Transverse colon (tissue), 4 donors: ENCODE measurements at regions not wholly inside any gene's neighbourhood (a gene's known extent, or its start where the extent isn't known, plus 50 kb on each side); places are given as distances from the start of the nearest gene placed in this dataset.

Experiments
- CTCF ChIP-seq, 5 experiments: fragments of 200-600 bp in 3 of 5; fragments of 450-650 bp in 2 of 5; sonication (generic) in 3 of 5; IDR thresholded peaks; 1 replicate in 2 of 5; 2 replicates in 3 of 5; pipeline ENCODE4 v1.5.1; 2016 to 2017; ENCODE audit warnings: antibody characterized with exemption in 5 of 5, inconsistent platforms in 3 of 5, mild to moderate bottlenecking in 2 of 5, moderate library complexity in 1 of 5
- EP300 ChIP-seq: sonication (generic); formaldehyde crosslinking; IDR thresholded peaks from one replicate; pipeline ENCODE4 v1.6.1; 2017; ENCODE audit warnings: antibody characterized with exemption, low read depth
- POLR2A ChIP-seq: fragments of 450-650 bp; IDR thresholded peaks from one replicate; pipeline ENCODE4 v1.6.1; 2016; ENCODE audit warnings: antibody characterized with exemption, mild to moderate bottlenecking, moderate library complexity
- POLR2AphosphoS5 ChIP-seq, 3 donors: sonication (generic); formaldehyde crosslinking; IDR thresholded peaks; one replicate each; pipeline ENCODE4 v1.6.1; 2016; ENCODE audit warnings: antibody characterized with exemption in 3 of 3

- TF ChIP-seq CTCF (IDR thresholded peaks at IDR 0.05) (no peak), POLR2A (no peak), POLR2AphosphoS5 (IDR thresholded peaks at IDR 0.05) (no peak), EP300 (no peak)
Measured at GRCh38 chr5:124210111-124210910, 536.1 kb downstream of the ZNF608 start.
